ENCODE measurements at regions not wholly inside any gene's neighbourhood (a gene's known extent, or its start where the extent isn't known, plus 50 kb on each side); places are given as distances from the start of the nearest gene placed in this dataset.

DNA sequence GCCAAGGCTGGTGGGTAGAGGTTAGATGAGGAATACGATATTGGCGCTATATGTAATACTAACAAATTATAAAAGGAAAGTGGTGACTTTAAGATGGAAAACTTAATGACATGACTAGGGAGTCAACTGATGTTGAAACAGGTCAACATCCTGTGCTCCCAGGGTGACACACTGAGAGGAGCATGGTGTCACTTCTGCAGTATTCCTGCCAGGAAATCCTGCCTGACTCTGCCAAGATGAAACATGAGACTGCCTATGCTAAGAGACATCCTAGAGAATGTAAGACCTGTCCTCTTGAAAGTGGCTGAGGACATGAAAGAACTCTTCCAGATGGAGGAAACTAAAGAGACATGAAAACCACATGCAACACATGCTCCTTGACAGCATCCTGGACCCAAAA, 65.0 kb upstream of the KCND3 start:
- peaks cover 34% of the 10 kb centered on the region for H3K4me1 ChIP-seq (ENCODE audit: low read depth)
- TF ChIP-seq, protein P1, sequence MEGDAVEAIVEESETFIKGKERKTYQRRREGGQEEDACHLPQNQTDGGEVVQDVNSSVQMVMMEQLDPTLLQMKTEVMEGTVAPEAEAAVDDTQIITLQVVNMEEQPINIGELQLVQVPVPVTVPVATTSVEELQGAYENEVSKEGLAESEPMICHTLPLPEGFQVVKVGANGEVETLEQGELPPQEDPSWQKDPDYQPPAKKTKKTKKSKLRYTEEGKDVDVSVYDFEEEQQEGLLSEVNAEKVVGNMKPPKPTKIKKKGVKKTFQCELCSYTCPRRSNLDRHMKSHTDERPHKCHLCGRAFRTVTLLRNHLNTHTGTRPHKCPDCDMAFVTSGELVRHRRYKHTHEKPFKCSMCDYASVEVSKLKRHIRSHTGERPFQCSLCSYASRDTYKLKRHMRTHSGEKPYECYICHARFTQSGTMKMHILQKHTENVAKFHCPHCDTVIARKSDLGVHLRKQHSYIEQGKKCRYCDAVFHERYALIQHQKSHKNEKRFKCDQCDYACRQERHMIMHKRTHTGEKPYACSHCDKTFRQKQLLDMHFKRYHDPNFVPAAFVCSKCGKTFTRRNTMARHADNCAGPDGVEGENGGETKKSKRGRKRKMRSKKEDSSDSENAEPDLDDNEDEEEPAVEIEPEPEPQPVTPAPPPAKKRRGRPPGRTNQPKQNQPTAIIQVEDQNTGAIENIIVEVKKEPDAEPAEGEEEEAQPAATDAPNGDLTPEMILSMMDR (IDR thresholded peaks at IDR 0.05; ENCODE audit: low read depth, low read length): no peak
- H3K27me3 ChIP-seq: no peaks in the 10 kb centered on the region
- H3K27ac ChIP-seq: no peak overlapping the region
- DNase-seq (ENCODE audit: low read depth in 1 of 2, low spot score in 1 of 2): no peak
- no peak overlapping the region for H3K4me3 ChIP-seq
- H3K36me3 ChIP-seq: no peaks in the 10 kb centered on the region
- no peaks in the 10 kb centered on the region for H3K9me3 ChIP-seq (ENCODE audit: low read depth)

DNA sequence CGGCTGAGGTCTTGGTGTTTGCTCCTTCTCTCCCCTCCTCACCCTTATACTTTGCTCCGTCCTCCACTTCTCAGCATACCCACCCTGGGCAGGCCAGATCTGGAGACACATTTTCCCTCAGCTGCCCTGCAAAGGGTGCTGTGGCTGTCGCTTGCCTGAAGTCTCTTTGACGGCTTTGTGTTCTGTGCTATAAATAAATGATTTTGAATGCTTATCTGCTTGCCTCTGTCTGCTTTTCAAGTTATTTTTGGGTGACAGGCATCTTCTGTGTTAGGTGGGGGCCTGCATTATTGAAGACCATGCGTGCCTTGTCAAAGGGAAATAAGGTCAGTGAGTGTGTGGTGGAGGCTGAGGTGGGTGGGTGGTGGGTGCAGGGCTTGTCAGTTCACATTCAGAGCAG, 66.9 kb upstream of the KCND3 start:
- Histone ChIP-seq H3K4me1 (ENCODE audit: low read depth) (peaks cover 34% of the 10 kb centered on the region), H3K27ac (peak overlapping the region; percentile 46), H3K36me3 (no peaks in the 10 kb centered on the region), H3K27me3 (no peaks in the 10 kb centered on the region), H3K9me3 (ENCODE audit: low read depth) (no peaks in the 10 kb centered on the region), H3K4me3 (no peak overlapping the region)
- TF ChIP-seq, protein P1 (IDR thresholded peaks at IDR 0.05; ENCODE audit: low read depth, low read length): no peak
- DNase-seq (ENCODE audit: low read depth in 1 of 2, low spot score in 1 of 2): peak in 1 of 2 donors; percentile 59

DNA sequence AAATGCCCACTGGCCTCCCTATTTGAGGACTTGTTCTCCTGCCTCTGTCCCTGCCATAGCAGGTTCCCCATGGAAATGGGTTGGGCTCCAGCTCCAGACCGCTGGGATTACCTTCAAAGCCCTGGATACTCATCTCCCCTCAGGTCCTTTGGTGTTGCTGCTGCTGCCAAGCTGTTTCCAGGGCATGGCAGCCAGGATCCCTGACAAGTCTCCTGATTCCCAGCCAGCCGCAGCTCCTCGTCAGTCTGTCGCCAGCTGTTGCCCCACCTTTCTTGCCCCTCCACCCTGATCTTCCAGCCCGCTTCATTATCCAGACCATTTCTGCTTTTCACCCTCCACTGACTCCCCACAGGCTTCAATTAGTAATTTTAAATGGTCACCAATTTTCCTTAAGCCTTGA, 68.3 kb upstream of the KCND3 start:
- Histone ChIP-seq H3K27ac (no peak overlapping the region), H3K4me3 (no peak overlapping the region), H3K36me3 (no peaks in the 10 kb centered on the region), H3K4me1 (ENCODE audit: low read depth) (peaks cover 34% of the 10 kb centered on the region), H3K9me3 (ENCODE audit: low read depth) (no peaks in the 10 kb centered on the region), H3K27me3 (no peaks in the 10 kb centered on the region)
- TF ChIP-seq, protein P1 (IDR thresholded peaks at IDR 0.05; ENCODE audit: low read depth, low read length): no peak
- no peak for DNase-seq (ENCODE audit: low read depth in 1 of 2, low spot score in 1 of 2)

DNA sequence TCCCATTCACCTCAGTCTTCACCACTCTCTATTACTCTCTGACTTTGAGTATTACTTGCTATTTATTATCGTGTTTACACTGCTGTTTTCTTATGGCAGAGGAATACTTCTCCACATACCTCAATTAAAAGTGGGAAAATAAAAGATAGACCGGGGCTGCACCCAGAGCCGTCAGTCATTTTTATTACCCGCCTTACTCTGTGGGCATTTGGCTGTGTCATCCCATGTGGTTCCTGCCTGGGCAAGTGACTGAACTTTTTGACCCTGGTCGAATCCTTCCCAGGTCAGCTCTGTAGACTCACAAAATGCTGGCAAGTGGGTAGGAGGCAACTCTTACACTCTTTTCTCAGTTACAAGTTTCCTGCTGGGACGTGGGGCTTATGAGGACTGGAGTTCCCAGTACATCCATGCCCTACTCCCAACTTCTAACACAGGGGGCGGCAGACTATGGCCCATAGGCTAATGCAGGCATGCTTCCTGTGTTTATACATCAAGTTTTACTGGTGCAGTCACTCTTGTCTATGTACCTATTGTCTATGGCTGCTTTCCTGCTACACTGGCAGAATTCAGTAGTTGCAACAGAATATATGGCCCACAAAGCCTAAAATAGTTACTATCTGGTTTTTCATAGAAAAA, 69.5 kb upstream of the KCND3 start:
- Histone ChIP-seq H3K9me3 (ENCODE audit: low read depth) (no peaks in the 10 kb centered on the region), H3K27me3 (no peaks in the 10 kb centered on the region), H3K4me3 (no peak overlapping the region), H3K4me1 (ENCODE audit: low read depth) (peaks cover 34% of the 10 kb centered on the region), H3K36me3 (no peaks in the 10 kb centered on the region), H3K27ac (no peak overlapping the region)
- DNase-seq (ENCODE audit: low read depth in 1 of 2, low spot score in 1 of 2): peak in 1 of 2 donors; percentile 27
- TF ChIP-seq, protein P1 (IDR thresholded peaks at IDR 0.05; ENCODE audit: low read depth, low read length): no peak

DNA sequence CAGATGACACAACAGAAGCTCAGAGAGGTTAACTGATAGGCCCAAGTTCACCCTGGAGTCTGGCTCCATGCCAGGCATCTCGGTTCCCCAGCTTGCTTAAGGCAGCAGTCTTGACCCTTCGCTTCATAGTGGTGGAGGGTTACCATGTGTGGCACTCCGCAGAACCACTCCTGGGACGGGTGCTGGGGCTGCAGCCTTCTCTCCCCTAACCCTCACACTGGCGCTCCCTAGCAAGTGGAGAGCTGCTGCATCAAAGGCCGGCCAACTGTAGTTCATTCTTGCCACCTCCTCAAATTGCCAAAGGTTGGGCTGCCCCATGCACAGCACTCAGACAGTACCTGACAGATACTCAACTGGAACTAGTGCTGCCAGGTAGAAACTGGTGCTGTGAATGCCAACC, 70.2 kb upstream of the KCND3 start:
- Histone ChIP-seq H3K4me3 (no peak overlapping the region), H3K27me3 (no peaks in the 10 kb centered on the region), H3K4me1 (ENCODE audit: low read depth) (peaks cover 32% of the 10 kb centered on the region), H3K9me3 (ENCODE audit: low read depth) (no peaks in the 10 kb centered on the region), H3K36me3 (no peaks in the 10 kb centered on the region), H3K27ac (no peak overlapping the region)
- TF ChIP-seq, protein P1 (IDR thresholded peaks at IDR 0.05; ENCODE audit: low read depth, low read length): no peak
- no peak for DNase-seq (ENCODE audit: low read depth in 1 of 2, low spot score in 1 of 2)
